IPS-18a (cell line): ENCODE measurements at regions not wholly inside any gene's neighbourhood (a gene's known extent, or its start where the extent isn't known, plus 50 kb on each side); places are given as distances from the start of the nearest gene placed in this dataset.
A peak's percentile ranks its signal among the peaks of the same experiment; 100 is the strongest.
"Not testable (repeated sequence)": the region's sequence is repeated elsewhere in the genome, so short reads cannot be mapped to it uniquely, and the experiment has no call there.

ENCODE experiments used
- H3K27ac ChIP-seq: one replicate; pipeline ENCODE4 v1.5.1; 2013; ENCODE audit warnings: low read length
- H3K27me3 ChIP-seq: one replicate; pipeline ENCODE4 v1.6.1; 2013; ENCODE audit warnings: mild to moderate bottlenecking, low read length; ENCODE audit not compliant: control insufficient read depth, insufficient read depth
- H3K36me3 ChIP-seq: one replicate; pipeline ENCODE4 v1.6.1; 2013; ENCODE audit warnings: low read depth, low read length; ENCODE audit not compliant: control insufficient read depth
- H3K4me1 ChIP-seq: one replicate; pipeline ENCODE4 v1.6.1; 2013; ENCODE audit warnings: low read depth, low read length; ENCODE audit not compliant: control insufficient read depth
- H3K4me3 ChIP-seq: one replicate; pipeline ENCODE4 v1.5.1; 2013; ENCODE audit warnings: low read length
- H3K9ac ChIP-seq: one replicate; pipeline ENCODE4 v1.6.1; 2013; ENCODE audit warnings: mild to moderate bottlenecking, low read length, moderate library complexity
- H3K9me3 ChIP-seq: one replicate; pipeline ENCODE4 v1.6.1; 2013; ENCODE audit warnings: low read depth, low read length; ENCODE audit not compliant: control insufficient read depth

- no peak overlapping the region for H3K9ac ChIP-seq
Measured at GRCh38 chr9:74071502-74071901, 425.6 kb upstream of the RORB start.

GRCh38 chr9:74073897-74074296, 423.2 kb upstream of the RORB start:
- H3K4me1 ChIP-seq = peaks cover 8% of the 10 kb centered on the region
- no peaks in the 10 kb centered on the region for H3K27me3 ChIP-seq
- H3K9ac ChIP-seq = no peak overlapping the region
- no peak overlapping the region for H3K27ac ChIP-seq
- H3K36me3 ChIP-seq = no peaks in the 10 kb centered on the region
- H3K9me3 ChIP-seq = peaks cover 13% of the 10 kb centered on the region
- no peak overlapping the region for H3K4me3 ChIP-seq

More at GRCh38 chr9:74071502-74071901, 425.6 kb upstream of the RORB start:
- Histone ChIP-seq H3K9me3 (peaks cover 13% of the 10 kb centered on the region), H3K4me1 (no peaks in the 10 kb centered on the region), H3K36me3 (no peaks in the 10 kb centered on the region), H3K27me3 (no peaks in the 10 kb centered on the region), H3K27ac (no peak overlapping the region), H3K4me3 (no peak overlapping the region)

GRCh38 chr9:74078647-74079046, 418.5 kb upstream of the RORB start:
- Histone ChIP-seq H3K36me3 (no peaks in the 10 kb centered on the region), H3K4me1 (peaks cover 31% of the 10 kb centered on the region), H3K27ac (no peak overlapping the region), H3K9me3 (peaks cover 7% of the 10 kb centered on the region), H3K4me3 (peak overlapping the region; percentile 3), H3K9ac (no peak overlapping the region), H3K27me3 (no peaks in the 10 kb centered on the region)

- not testable (repeated sequence) for H3K27me3 ChIP-seq, H3K36me3 ChIP-seq, H3K9me3 ChIP-seq, H3K9ac ChIP-seq, H3K27ac ChIP-seq, H3K4me3 ChIP-seq
- H3K4me1 ChIP-seq = peaks cover 45% of the 10 kb centered on the region
Measured at GRCh38 chr9:74080652-74081051, 416.5 kb upstream of the RORB start.

GRCh38 chr9:74083681-74084433, 413.3 kb upstream of the RORB start:
- Histone ChIP-seq H3K27ac (peak overlapping the region; percentile 2), H3K4me3 (peak overlapping the region; percentile 38), H3K9me3 (peaks cover 3% of the 10 kb centered on the region), H3K9ac (no peak overlapping the region), H3K36me3 (no peaks in the 10 kb centered on the region), H3K27me3 (no peaks in the 10 kb centered on the region), H3K4me1 (peaks cover 38% of the 10 kb centered on the region)

- H3K27ac ChIP-seq = peak overlapping the region; percentile 79
- peaks cover 27% of the 10 kb centered on the region for H3K4me1 ChIP-seq
- H3K36me3 ChIP-seq, H3K27me3 ChIP-seq, H3K9me3 ChIP-seq: not testable (repeated sequence)
- peak overlapping the region; percentile 69 for H3K9ac ChIP-seq
- peak overlapping the region; percentile 64 for H3K4me3 ChIP-seq
Measured at GRCh38 chr9:74085384-74086037, 411.6 kb upstream of the RORB start.

GRCh38 chr9:74090921-74091320, 406.2 kb upstream of the RORB start:
- H3K27me3 ChIP-seq, H3K9me3 ChIP-seq, H3K9ac ChIP-seq: not testable (repeated sequence)
- peaks cover 14% of the 10 kb centered on the region for H3K4me1 ChIP-seq
- H3K27ac ChIP-seq = peak overlapping the region; percentile 49
- H3K36me3 ChIP-seq = peaks cover 24% of the 10 kb centered on the region
- peak overlapping the region; percentile 38 for H3K4me3 ChIP-seq

GRCh38 chr9:74092491-74092834, 404.7 kb upstream of the RORB start:
- H3K4me1 ChIP-seq = peaks cover 14% of the 10 kb centered on the region
- peaks cover 5% of the 10 kb centered on the region for H3K9me3 ChIP-seq
- no peak overlapping the region for H3K27ac ChIP-seq
- peaks cover 31% of the 10 kb centered on the region for H3K36me3 ChIP-seq
- H3K27me3 ChIP-seq = no peaks in the 10 kb centered on the region
- H3K9ac ChIP-seq = no peak overlapping the region
- no peak overlapping the region for H3K4me3 ChIP-seq

GRCh38 chr9:74094037-74094436, 403.1 kb upstream of the RORB start:
- Histone ChIP-seq H3K4me1 (peaks cover 14% of the 10 kb centered on the region), H3K36me3 (peaks cover 35% of the 10 kb centered on the region)
- H3K9me3 ChIP-seq, H3K4me3 ChIP-seq, H3K27me3 ChIP-seq, H3K27ac ChIP-seq, H3K9ac ChIP-seq: not testable (repeated sequence)

GRCh38 chr9:74094766-74095165, 402.4 kb upstream of the RORB start:
- Histone ChIP-seq H3K9me3 (peaks cover 16% of the 10 kb centered on the region), H3K4me3 (no peak overlapping the region), H3K4me1 (peaks cover 14% of the 10 kb centered on the region), H3K9ac (no peak overlapping the region), H3K36me3 (peaks cover 39% of the 10 kb centered on the region), H3K27ac (no peak overlapping the region), H3K27me3 (no peaks in the 10 kb centered on the region)

GRCh38 chr9:74095925-74096324, 401.2 kb upstream of the RORB start:
- Histone ChIP-seq H3K27me3 (no peaks in the 10 kb centered on the region), H3K9me3 (peaks cover 27% of the 10 kb centered on the region), H3K4me3 (no peak overlapping the region), H3K36me3 (peaks cover 49% of the 10 kb centered on the region), H3K9ac (no peak overlapping the region), H3K27ac (no peak overlapping the region), H3K4me1 (peaks cover 13% of the 10 kb centered on the region)

- Histone ChIP-seq H3K36me3 (peaks cover 51% of the 10 kb centered on the region), H3K4me1 (peaks cover 8% of the 10 kb centered on the region), H3K9me3 (peaks cover 32% of the 10 kb centered on the region), H3K9ac (no peak overlapping the region), H3K4me3 (no peak overlapping the region), H3K27me3 (no peaks in the 10 kb centered on the region), H3K27ac (no peak overlapping the region)
Measured at GRCh38 chr9:74096420-74096819, 400.7 kb upstream of the RORB start.
